ENCODE measurements at regions not wholly inside any gene's neighbourhood (a gene's known extent, or its start where the extent isn't known, plus 50 kb on each side); places are given as distances from the start of the nearest gene placed in this dataset.

DNA sequence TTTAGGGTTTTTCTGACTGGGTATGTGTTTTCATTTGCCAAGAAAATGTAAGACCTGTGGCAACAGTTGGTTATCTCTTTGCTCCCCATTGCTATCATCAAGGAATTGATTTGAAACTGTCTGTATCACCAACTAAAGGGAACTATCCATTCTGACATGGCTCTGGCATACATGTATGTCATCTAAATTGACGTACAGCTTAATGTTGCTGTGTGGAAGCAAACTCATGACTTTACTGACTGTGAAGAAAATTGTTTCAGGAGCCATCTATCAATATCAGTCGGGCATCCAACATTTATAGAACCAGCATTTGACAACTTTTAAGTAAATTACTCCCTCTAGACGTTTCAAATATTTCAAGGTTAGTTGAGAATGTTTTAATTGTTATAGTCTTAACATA, 555.8 kb upstream of the EPHA7 start:
- Histone ChIP-seq H3K27ac (no peak overlapping the region), H3K4me3 (no peak overlapping the region), H3K4me1 (no peaks in the 10 kb centered on the region), H3K36me3 (no peaks in the 10 kb centered on the region), H3K9me3 (no peaks in the 10 kb centered on the region), H3K27me3 (no peaks in the 10 kb centered on the region)
- no peak for TF ChIP-seq POLR2A (IDR thresholded peaks at IDR 0.05)
- TF ChIP-seq, protein P1, sequence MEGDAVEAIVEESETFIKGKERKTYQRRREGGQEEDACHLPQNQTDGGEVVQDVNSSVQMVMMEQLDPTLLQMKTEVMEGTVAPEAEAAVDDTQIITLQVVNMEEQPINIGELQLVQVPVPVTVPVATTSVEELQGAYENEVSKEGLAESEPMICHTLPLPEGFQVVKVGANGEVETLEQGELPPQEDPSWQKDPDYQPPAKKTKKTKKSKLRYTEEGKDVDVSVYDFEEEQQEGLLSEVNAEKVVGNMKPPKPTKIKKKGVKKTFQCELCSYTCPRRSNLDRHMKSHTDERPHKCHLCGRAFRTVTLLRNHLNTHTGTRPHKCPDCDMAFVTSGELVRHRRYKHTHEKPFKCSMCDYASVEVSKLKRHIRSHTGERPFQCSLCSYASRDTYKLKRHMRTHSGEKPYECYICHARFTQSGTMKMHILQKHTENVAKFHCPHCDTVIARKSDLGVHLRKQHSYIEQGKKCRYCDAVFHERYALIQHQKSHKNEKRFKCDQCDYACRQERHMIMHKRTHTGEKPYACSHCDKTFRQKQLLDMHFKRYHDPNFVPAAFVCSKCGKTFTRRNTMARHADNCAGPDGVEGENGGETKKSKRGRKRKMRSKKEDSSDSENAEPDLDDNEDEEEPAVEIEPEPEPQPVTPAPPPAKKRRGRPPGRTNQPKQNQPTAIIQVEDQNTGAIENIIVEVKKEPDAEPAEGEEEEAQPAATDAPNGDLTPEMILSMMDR (IDR thresholded peaks at IDR 0.05) = no peak
- DNase-seq = no peak
- intact Hi-C loops (cut with DNase I) = no loop called here
- ATAC-seq = no peak
- WGBS (ENCODE audit: insufficient coverage, low coverage, low lambda C conversion rate, missing lambda C conversion rate) = 11% methylated on average over 3 of the region's 3 CpGs

DNA sequence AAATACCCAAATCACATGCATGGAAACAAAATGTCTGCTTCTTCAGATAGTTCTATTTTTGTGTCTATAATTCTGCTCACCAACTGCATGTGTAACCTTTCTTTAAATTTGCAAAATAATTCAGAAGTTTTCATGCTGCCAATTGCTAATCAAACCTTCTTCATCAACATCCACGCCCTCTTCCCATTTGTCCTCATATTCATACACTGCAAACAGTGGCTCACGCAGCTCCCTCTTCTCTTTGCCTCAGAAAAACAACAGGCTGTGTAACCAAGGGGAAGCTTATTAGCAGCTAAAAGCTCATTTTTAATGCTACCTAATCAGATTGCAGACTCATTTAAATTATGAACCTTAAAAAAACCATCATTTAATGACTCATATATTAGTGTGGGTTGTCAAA, 555.0 kb upstream of the EPHA7 start:
- TF ChIP-seq, protein P1 (IDR thresholded peaks at IDR 0.05) = no peak
- no peak for TF ChIP-seq POLR2A (IDR thresholded peaks at IDR 0.05)
- Histone ChIP-seq H3K4me1 (no peaks in the 10 kb centered on the region), H3K36me3 (no peaks in the 10 kb centered on the region), H3K9me3 (no peaks in the 10 kb centered on the region), H3K27ac (no peak overlapping the region), H3K4me3 (no peak overlapping the region), H3K27me3 (no peaks in the 10 kb centered on the region)
- ATAC-seq (no peak), DNase-seq (no peak)
- intact Hi-C loops (cut with DNase I) = no loop called here
- 18% methylated on average over 2 of the region's 2 CpGs for WGBS (ENCODE audit: insufficient coverage, low coverage, low lambda C conversion rate, missing lambda C conversion rate)

DNA sequence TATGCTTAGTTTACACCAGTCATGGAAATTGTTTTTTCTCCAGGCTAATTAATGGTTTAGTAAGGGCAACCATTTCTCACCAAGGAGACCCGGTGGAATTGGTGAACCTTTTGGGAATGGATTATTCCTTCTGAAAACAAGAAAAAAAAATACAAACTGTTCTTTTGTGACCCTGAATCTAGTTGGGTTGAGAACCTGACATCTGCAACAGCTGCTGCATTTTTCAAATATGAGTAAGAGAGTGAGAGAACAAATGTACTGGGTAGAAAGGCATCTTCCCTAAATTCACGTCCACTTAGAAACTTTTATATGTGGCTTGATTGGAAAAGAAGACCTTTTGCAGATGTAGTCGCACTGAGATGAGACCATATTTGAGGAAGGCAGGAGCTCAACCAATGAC, 553.4 kb upstream of the EPHA7 start:
- H3K27ac ChIP-seq = no peak overlapping the region
- H3K27me3 ChIP-seq = no peaks in the 10 kb centered on the region
- WGBS (ENCODE audit: insufficient coverage, low coverage, low lambda C conversion rate, missing lambda C conversion rate) = 49% methylated on average over 3 of the region's 3 CpGs
- TF ChIP-seq, protein P1 (IDR thresholded peaks at IDR 0.05) = no peak
- TF ChIP-seq POLR2A (IDR thresholded peaks at IDR 0.05) = no peak
- DNase-seq (no peak), ATAC-seq (no peak)
- intact Hi-C loops (cut with DNase I) = no loop called here
- no peaks in the 10 kb centered on the region for H3K9me3 ChIP-seq
- no peaks in the 10 kb centered on the region for H3K4me1 ChIP-seq
- no peak overlapping the region for H3K4me3 ChIP-seq
- no peaks in the 10 kb centered on the region for H3K36me3 ChIP-seq

DNA sequence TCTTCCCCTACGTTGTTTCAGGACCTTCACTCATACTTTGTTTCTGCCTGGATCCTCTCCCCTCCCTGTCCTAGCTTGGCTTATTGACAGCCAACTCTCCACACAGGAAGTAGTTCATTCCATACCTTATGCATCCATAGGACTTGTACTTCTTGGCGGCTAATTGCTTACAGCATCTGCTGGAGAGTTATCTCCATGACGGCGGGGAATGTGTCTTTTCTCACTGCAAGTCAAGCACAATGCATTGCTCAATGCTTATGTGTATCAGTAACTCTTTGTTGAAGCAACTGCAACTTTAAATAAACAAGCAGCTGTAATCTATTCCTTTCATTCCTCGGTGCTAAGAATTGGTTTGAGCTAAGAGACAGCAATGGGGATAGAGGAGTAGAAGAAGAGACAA, 551.3 kb upstream of the EPHA7 start:
- no peaks in the 10 kb centered on the region for H3K9me3 ChIP-seq
- no peak for TF ChIP-seq POLR2A (IDR thresholded peaks at IDR 0.05)
- TF ChIP-seq, protein P1 (IDR thresholded peaks at IDR 0.05) = no peak
- intact Hi-C loops (cut with DNase I) = no loop called here
- 25% methylated on average over 5 of the region's 5 CpGs for WGBS (ENCODE audit: insufficient coverage, low coverage, low lambda C conversion rate, missing lambda C conversion rate)
- no peak overlapping the region for H3K4me3 ChIP-seq
- ATAC-seq = no peak
- H3K4me1 ChIP-seq = no peaks in the 10 kb centered on the region
- no peaks in the 10 kb centered on the region for H3K36me3 ChIP-seq
- no peak for DNase-seq
- no peaks in the 10 kb centered on the region for H3K27me3 ChIP-seq
- no peak overlapping the region for H3K27ac ChIP-seq

DNA sequence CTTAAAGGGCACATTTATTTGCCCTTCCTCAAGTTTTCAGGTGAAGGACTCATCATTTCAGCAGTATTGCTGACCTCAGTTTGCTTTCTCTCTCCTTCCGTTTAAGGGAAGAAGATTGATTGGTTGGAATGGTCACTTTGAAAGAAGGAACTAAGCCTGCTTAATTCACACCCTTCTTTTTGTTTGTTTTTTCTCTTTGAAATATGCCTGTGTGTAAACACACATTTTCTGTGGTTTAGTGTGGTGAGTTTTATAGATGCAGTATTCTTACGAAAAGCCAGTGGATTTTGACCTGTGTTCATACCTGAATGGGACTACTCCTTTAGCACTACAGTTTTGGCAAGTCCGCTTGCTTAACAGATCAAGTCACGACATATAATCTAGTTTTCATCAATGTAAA, 548.8 kb upstream of the EPHA7 start:
- 46% methylated on average over 4 of the region's 4 CpGs for WGBS (ENCODE audit: insufficient coverage, low coverage, low lambda C conversion rate, missing lambda C conversion rate)
- H3K27ac ChIP-seq = no peak overlapping the region
- DNase-seq (no peak), ATAC-seq (no peak)
- H3K36me3 ChIP-seq = no peaks in the 10 kb centered on the region
- no peaks in the 10 kb centered on the region for H3K4me1 ChIP-seq
- intact Hi-C loops (cut with DNase I) = no loop called here
- no peak overlapping the region for H3K4me3 ChIP-seq
- TF ChIP-seq, protein P1 (IDR thresholded peaks at IDR 0.05) = no peak
- TF ChIP-seq POLR2A (IDR thresholded peaks at IDR 0.05) = no peak
- H3K27me3 ChIP-seq = no peaks in the 10 kb centered on the region
- no peaks in the 10 kb centered on the region for H3K9me3 ChIP-seq

Data from right lobe of liver (tissue), 6 donors.